GM18873 (cell line): ENCODE measurements at regions not wholly inside any gene's neighbourhood (a gene's known extent, or its start where the extent isn't known, plus 50 kb on each side); places are given as distances from the start of the nearest gene placed in this dataset.
A peak's percentile ranks its signal among the peaks of the same experiment; 100 is the strongest.
"Not testable (repeated sequence)": the region's sequence is repeated elsewhere in the genome, so short reads cannot be mapped to it uniquely, and the experiment has no call there.

Experiments used
- ATAC-seq: cut with Tn5 transposase; IDR thresholded peaks from one replicate; pipeline ENCODE4 v1.9.1; 2021; ENCODE audit warnings: mild to moderate bottlenecking, moderate library complexity, moderate number of reproducible peaks; ENCODE audit not compliant: unreplicated experiment, low FRiP score

- no peak for ATAC-seq
Observed at GRCh38 chr10:21463436-21463835, 62.0 kb downstream of the SKIDA1 start.

GRCh38 chr10:21458126-21458871 lies 67.2 kb downstream of the SKIDA1 start:
- no peak for ATAC-seq

- no peak for ATAC-seq
Observed at GRCh38 chr10:21456160-21456559, 69.3 kb downstream of the SKIDA1 start.

- no peak for ATAC-seq
Observed at GRCh38 chr10:21452203-21452602, 73.3 kb downstream of the SKIDA1 start.

GRCh38 chr10:21449288-21449966 lies 76.1 kb downstream of the SKIDA1 start:
- ATAC-seq: no peak

- ATAC-seq: no peak
Observed at GRCh38 chr10:21445163-21445562, 80.3 kb downstream of the SKIDA1 start.

- no peak for ATAC-seq
Observed at GRCh38 chr10:21441625-21442024, 83.9 kb downstream of the SKIDA1 start.

GRCh38 chr10:21438914-21439313 lies 86.6 kb downstream of the SKIDA1 start:
- not testable (repeated sequence) for ATAC-seq

- ATAC-seq: no peak
Observed at GRCh38 chr10:21437770-21438382, 87.6 kb downstream of the SKIDA1 start.

GRCh38 chr10:21432266-21432665 lies 93.2 kb downstream of the SKIDA1 start:
- no peak for ATAC-seq

GRCh38 chr10:21431799-21432198 lies 93.7 kb downstream of the SKIDA1 start:
- ATAC-seq: no peak

GRCh38 chr10:21427804-21428481 lies 97.5 kb downstream of the SKIDA1 start:
- peak; percentile 56 for ATAC-seq

GRCh38 chr10:21424459-21424861 lies 101.0 kb downstream of the SKIDA1 start:
- no peak for ATAC-seq

- no peak for ATAC-seq
Observed at GRCh38 chr10:21423850-21424249, 101.6 kb downstream of the SKIDA1 start.

- no peak for ATAC-seq
Observed at GRCh38 chr10:21423338-21423737, 102.1 kb downstream of the SKIDA1 start.

- ATAC-seq: no peak
Observed at GRCh38 chr10:21421794-21422193, 103.7 kb downstream of the SKIDA1 start.

GRCh38 chr10:21421016-21421415 lies 104.5 kb downstream of the SKIDA1 start:
- no peak for ATAC-seq

GRCh38 chr10:21418981-21419576 lies 106.4 kb downstream of the SKIDA1 start:
- ATAC-seq: not testable (repeated sequence)

GRCh38 chr10:21417172-21417712 lies 108.2 kb downstream of the SKIDA1 start:
- no peak for ATAC-seq

- ATAC-seq: no peak
Observed at GRCh38 chr10:21413680-21414079, 111.8 kb downstream of the SKIDA1 start.
